ENCODE measurements at regions not wholly inside any gene's neighbourhood (a gene's known extent, or its start where the extent isn't known, plus 50 kb on each side); places are given as distances from the start of the nearest gene placed in this dataset.

GRCh38 chr5:116911074-116911473 is 336.5 kb upstream of the SEMA6A start:
- TF ChIP-seq CTCF (IDR thresholded peaks at IDR 0.05) (no peak), POLR2A (IDR thresholded peaks at IDR 0.05) (no peak), POLR2AphosphoS5 (IDR thresholded peaks at IDR 0.05; ENCODE audit: insufficient read depth in 1 of 2, low read depth in 1 of 2) (no peak)
- no peak for DNase-seq (ENCODE audit: extremely low spot score in 2 of 2)
- no peak overlapping the region for H3K27ac ChIP-seq
- no peaks in the 10 kb centered on the region for H3K27me3 ChIP-seq
- no peak overlapping the region for H3K4me3 ChIP-seq
- H3K9me3 ChIP-seq = no peaks in the 10 kb centered on the region
- intact Hi-C loops (cut with DNase I) = no loop called here
- no peaks in the 10 kb centered on the region for H3K4me1 ChIP-seq
- no peaks in the 10 kb centered on the region for H3K36me3 ChIP-seq

- DNase-seq (ENCODE audit: extremely low spot score in 2 of 2) = no peak
- Histone ChIP-seq H3K27ac (no peak overlapping the region), H3K4me1 (no peaks in the 10 kb centered on the region), H3K36me3 (no peaks in the 10 kb centered on the region), H3K4me3 (no peak overlapping the region), H3K27me3 (no peaks in the 10 kb centered on the region), H3K9me3 (no peaks in the 10 kb centered on the region)
- TF ChIP-seq POLR2AphosphoS5 (IDR thresholded peaks at IDR 0.05; ENCODE audit: insufficient read depth in 1 of 2, low read depth in 1 of 2) (no peak), CTCF (IDR thresholded peaks at IDR 0.05) (no peak), POLR2A (IDR thresholded peaks at IDR 0.05) (no peak)
- intact Hi-C loops (cut with DNase I) = no loop called here
These were observed 333.9 kb upstream of the SEMA6A start for GRCh38 chr5:116908537-116908936.

GRCh38 chr5:116905885-116906284 is 331.3 kb upstream of the SEMA6A start:
- H3K9me3 ChIP-seq = no peaks in the 10 kb centered on the region
- intact Hi-C loops (cut with DNase I) = no loop called here

GRCh38 chr5:116900793-116901192 is 326.2 kb upstream of the SEMA6A start:
- Histone ChIP-seq H3K4me3 (no peak overlapping the region), H3K36me3 (no peaks in the 10 kb centered on the region), H3K4me1 (no peaks in the 10 kb centered on the region), H3K27me3 (no peaks in the 10 kb centered on the region), H3K27ac (no peak overlapping the region), H3K9me3 (no peaks in the 10 kb centered on the region)
- no peak for TF ChIP-seq CTCF (IDR thresholded peaks at IDR 0.05)
- TF ChIP-seq POLR2AphosphoS5 (IDR thresholded peaks at IDR 0.05; ENCODE audit: insufficient read depth in 1 of 2, low read depth in 1 of 2) = no peak
- no peak for TF ChIP-seq POLR2A (IDR thresholded peaks at IDR 0.05)
- DNase-seq (ENCODE audit: extremely low spot score in 2 of 2) = no peak
- intact Hi-C loops (cut with DNase I) = loop anchor here (5.0 kb wide), 1 partner anchor 133 kb away; no protein-coding TSS in a partner anchor

More at GRCh38 chr5:116905885-116906284, 331.3 kb upstream of the SEMA6A start:
- Histone ChIP-seq H3K4me1 (no peaks in the 10 kb centered on the region), H3K27ac (no peak overlapping the region), H3K27me3 (no peaks in the 10 kb centered on the region), H3K36me3 (no peaks in the 10 kb centered on the region), H3K4me3 (no peak overlapping the region)
- TF ChIP-seq POLR2AphosphoS5 (IDR thresholded peaks at IDR 0.05; ENCODE audit: insufficient read depth in 1 of 2, low read depth in 1 of 2) (no peak), POLR2A (IDR thresholded peaks at IDR 0.05) (no peak), CTCF (IDR thresholded peaks at IDR 0.05) (no peak)
- DNase-seq (ENCODE audit: extremely low spot score in 2 of 2) = no peak

GRCh38 chr5:116898917-116899316 is 324.3 kb upstream of the SEMA6A start:
- no peak for DNase-seq (ENCODE audit: extremely low spot score in 2 of 2)
- no peak overlapping the region for H3K27ac ChIP-seq
- TF ChIP-seq POLR2AphosphoS5 (IDR thresholded peaks at IDR 0.05; ENCODE audit: insufficient read depth in 1 of 2, low read depth in 1 of 2) (no peak), POLR2A (IDR thresholded peaks at IDR 0.05) (no peak), CTCF (IDR thresholded peaks at IDR 0.05) (no peak)
- intact Hi-C loops (cut with DNase I) = no loop called here
- no peak overlapping the region for H3K4me3 ChIP-seq
- no peaks in the 10 kb centered on the region for H3K36me3 ChIP-seq
- H3K27me3 ChIP-seq = no peaks in the 10 kb centered on the region
- no peaks in the 10 kb centered on the region for H3K4me1 ChIP-seq
- no peaks in the 10 kb centered on the region for H3K9me3 ChIP-seq

All from vagina (tissue), 2 donors.